ENCODE measurements at regions not wholly inside any gene's neighbourhood (a gene's known extent, or its start where the extent isn't known, plus 50 kb on each side); places are given as distances from the start of the nearest gene placed in this dataset.
"Not testable (repeated sequence)": the region's sequence is repeated elsewhere in the genome, so short reads cannot be mapped to it uniquely, and the experiment has no call there.

DNA sequence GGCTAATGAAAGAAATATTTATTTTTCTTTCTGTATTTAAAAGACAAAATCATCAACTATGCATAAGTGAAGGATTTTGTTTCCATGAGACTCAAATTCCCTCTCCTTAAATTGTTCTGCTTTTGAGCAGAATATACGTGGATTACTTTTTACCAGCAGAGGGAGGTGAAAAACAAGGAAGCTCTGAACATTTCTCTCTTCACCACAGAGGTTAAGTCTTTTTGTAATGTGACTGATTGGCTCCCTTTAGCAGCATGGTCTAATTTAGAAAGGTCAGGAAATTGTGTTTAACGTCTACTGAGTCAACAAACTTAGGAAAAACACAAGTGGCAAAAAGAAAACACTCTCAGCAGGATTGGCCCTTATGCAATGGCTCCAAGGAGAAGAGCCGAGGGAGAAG, 55.1 kb upstream of the F9 start:
- no peak for DNase-seq

DNA sequence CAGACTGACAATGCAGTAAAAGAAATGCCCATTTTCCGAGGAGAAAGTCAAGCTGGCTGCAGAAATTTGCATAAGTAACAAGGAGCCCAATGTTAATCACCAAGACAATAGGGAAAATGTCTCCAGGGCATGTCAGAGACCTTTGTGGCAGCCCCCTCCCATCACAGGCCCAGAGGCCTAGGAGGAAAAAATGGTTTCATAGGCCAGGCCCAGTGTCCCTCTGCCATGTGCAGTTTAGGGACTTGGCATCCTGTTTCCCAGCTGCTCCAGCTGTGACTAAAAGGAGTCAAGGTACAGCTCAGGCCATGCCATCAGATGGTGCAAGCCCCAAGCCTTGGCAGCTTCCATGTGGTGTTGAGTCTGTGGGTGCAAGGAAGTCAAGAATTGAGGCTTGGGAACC, 68.6 kb upstream of the F9 start:
- not testable (repeated sequence) for DNase-seq

DNA sequence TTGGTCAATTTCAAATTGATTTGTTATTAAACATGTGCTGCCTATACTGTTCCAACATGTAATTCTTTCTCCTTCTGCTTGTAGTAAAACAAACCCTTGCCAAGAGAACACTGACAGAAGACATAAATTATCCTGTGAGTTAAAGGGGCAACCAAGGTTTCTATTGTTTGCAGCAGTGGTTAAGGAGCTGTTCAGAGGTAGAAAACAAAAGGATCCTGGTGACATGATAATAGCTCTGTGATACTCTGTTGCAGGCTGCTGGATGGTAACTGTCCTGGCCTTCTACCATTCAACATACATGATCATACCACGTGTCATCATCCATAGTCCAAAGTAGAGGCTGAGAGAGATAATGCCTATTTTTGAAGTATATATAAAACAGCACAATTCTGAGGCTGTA, 75.8 kb upstream of the F9 start:
- DNase-seq = no peak

DNA sequence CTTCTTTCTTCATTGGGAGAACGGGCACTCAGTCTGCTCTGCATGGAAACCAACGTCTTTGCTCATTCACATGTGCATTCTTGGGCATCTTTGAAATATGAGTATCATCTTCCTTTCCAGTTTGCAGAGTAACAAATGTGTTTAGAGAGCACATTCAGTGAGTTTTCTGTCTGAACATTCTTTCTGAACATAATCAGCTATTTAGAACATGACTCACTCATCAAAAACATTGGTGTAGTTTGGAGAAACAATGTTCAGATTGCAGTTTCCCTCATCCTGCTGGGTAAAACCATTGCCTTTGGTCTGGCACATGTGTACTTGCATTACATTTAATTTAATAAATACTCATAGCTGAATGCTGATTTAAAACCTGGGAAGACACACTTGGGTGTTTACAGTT, 81.5 kb upstream of the F9 start:
- no peak for DNase-seq

DNA sequence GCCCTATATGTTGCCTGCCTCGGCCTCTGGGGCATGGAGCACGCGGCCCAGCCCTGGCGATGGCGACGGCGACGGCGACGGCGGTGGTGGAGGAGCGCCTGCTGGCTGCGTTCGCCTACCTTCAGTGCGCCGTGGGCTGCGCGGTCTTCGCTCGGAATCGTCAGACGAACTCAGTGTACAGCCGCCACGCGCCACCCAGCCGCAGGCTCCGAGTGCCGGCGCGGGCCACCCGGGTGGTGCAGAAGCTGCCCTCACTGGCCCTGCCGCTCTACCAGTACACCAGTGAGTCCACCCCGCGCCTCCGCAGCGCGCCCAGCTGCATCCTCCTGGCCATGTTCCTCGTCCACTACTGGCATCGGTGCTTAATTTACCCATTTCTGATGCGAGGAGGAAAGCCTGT, 83.7 kb upstream of the F9 start:
- no peak for DNase-seq

DNA sequence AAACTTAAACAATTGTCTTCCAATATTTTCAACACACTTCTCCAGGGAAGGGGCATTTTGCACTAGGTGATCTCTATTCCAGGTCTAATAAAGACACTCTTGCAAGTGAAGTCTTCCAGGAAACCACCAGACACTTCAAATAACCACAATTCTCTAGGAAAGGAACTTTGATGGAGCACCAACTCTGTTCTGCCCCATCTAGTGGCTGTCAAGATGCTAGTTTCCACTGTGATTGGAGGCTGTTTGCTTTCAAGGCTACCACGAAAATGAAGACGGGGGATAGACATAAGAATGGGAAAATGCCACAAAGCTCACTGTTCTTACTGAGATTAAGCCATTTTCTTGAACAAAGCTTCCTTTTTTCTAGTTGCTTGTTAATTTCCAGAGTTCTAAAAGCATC, 100.6 kb upstream of the F9 start:
- DNase-seq = no peak

DNA sequence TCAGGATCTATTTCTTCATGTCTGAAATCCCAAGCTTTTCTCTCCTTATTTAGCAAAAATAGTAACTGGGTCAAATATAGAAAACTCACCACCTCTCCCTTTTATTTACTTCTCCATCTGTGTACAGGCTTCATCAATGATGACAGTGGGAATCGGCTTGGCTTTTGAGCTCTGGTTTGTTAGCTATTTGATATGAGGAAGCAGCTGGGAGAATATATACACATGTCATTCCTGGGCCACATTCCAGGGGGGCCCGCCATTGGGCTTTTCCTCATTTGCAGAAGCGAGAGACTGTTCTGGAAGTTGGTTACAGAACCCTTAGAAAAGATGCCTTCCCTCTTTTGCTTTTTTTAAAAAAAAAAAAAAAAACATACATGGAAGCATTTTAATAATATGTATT, 107.4 kb upstream of the F9 start:
- DNase-seq = no peak

DNA sequence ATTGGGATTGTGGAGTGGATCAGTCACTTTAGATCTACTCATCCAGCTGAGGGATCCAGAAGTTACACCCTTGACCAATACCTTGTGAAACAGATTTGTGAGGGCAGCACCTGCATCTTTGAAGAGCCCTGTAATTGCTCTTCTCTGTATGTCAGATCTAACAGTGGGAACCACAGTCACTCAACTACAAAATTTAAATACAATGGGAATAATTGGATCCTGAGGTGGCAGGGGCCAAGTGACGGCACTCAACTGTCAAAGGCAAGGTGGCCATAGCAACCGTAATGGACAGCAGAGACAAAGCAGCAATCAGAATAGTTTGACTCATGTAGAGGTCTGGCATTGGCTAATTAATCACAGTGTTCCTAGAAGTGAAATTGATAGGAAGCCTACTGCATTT, 132.3 kb upstream of the F9 start:
- not testable (repeated sequence) for DNase-seq

DNA sequence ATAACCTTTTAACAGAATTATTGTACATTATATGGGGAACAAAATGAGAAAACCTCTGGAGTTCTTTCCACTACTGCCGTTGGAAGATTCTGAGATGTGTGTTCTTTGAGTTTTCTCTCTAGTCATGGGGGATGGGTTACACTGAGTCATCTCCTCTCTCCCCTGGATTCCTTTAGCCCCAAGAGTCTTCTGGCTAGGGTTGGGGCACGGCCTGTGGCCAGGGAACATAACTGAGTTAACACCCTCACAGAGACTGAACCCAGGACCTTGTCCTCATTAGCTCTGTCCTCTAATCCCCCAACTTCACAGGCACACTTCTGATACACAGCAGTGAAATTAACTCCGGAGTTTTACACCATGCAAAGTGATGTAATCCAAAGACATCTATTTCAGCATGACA, 142.3 kb upstream of the F9 start:
- no peak for DNase-seq

DNA sequence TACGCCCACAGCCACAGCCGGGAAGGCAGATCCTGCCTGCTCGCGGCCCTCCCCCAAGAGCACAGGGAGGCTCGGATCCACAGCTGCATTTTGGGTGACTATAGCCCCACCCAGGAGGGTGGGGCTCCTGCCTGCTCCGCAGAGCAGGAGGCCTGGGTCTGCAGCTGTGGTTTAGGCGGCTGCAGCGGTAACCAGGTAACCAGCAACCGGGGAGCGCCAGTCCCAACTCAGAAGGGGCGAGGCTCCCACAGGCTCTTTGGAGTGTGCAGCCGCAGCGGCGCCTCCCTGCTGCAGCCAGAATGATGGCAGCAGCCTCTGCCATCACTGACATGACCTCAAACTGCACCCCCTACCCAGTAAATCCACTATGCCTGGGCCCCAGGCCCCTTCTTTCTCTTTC, 148.0 kb upstream of the F9 start:
- no peak for DNase-seq

DNA sequence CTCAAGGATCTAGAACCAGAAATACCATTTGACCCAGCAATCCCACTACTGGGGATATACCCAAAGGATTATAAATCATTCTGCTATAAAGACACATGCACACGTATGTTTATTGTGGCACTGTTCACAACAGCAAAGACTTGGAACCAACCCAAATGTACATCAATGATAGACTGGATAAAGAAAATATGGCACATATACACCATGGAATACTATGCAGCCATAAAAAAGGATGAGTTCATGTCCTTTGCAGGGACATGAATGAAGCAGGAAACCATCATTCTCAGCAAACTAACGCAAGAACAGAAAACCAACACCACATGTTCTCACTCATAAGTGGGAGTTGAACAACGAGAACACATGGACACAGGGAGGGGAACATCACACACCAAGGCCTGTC, 154.0 kb upstream of the F9 start:
- not testable (repeated sequence) for DNase-seq

DNA sequence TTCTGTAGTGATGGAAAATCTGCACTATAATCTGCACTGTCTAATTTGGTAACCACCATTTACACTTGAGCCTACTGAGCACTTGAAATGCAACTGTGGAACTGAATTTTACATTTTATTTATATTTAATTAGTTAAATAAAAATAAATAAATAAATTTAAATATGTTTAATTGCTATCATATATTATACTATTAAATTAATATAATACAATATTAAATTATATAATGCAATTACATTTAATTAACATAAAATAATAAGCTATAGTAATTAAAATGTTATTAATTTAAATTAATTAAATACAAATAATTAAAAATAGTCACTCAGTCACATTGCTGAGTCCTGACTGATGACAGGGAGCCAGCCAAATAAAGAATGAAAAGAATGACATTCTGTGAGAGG, 170.2 kb upstream of the F9 start:
- no peak for DNase-seq

DNA sequence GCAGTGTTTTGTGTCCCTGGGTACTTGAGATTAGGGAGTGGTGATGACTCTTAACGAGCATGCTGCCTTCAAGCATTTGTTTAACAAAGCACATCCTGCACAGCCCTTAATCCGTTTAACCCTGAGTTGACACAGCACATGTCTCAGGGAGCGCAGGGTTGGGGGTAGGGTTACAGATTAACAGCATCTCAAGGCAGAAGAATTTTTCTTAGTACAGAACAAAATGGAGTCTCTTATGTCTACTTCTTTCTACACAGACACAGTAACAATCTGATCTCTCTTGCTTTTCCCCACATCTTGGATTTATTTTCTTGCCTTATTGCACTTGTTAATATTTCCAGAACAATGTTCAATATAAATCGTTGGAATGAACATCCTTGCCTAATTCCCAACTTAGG, 187.9 kb upstream of the F9 start:
- not testable (repeated sequence) for DNase-seq

DNA sequence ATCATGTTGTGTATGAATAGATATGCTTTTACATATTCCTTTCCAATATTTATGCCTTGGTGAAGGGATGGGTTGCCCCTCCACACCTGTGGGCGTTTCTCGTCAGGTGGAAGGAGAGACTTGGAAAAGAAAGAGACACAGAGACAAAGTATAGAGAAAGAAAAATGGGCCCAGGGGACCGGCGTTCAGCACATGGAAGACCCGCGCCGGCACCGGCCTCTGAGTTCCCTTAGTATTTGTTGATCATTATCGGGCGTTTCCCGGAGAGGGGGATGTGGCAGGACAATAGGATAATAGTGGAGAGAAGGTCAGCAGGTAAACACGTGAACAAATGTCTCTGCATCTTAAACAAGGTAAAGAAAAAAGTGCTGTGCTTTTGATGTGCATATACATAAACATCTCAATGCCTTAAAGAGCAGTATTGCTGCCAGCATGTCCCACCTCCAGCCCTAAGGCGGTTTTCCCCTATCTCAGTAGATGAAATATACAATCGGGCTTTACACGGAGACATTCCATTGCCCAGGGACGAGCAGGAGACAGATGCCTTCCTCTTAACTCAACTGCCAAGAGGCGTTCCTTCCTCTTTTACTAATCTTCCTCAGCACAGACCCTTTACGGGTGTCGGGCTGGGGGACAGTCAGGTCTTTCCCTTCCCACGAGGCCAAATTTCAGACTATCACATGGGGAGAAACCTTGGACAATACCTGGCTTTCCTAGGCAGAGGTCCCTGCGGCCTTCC, 188.5 kb upstream of the F9 start:
- not testable (repeated sequence) for DNase-seq

DNA sequence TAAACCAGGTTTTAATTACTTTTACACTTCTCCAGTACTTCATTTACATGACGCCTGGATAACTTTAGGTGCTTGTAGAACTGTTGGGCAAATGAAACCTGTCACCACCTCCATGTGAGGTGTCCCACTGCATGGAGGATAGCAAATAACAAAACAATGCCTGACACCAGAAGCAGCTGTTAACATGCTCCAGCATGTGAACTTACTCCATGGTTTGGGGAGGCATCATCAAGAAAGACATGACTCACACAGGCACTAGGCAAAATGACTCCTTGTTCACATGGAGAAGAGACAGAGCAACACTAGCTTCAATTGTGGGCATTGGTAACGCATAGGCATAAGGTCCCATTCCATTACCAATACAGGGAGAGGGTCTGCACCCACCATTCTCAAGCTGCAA, 198.1 kb upstream of the F9 start:
- DNase-seq = no peak

DNA sequence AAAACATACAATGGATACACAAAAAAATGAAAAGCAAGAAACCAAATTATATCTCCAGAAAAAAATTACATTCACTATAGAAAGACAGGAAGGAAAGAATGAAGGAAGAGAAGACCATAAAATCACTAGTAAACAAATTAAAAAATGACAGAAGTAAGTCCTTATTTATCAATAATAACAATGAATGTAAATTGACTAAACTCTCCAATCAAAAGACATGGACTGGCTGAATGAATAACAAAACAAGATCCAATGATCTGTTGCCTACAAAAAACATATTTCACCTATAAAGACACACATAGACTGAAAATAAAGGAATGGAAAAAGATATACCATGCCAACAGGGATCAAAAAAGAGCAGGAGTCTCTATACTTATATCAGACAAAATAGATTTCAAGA, 203.2 kb upstream of the F9 start:
- no peak for DNase-seq

DNA sequence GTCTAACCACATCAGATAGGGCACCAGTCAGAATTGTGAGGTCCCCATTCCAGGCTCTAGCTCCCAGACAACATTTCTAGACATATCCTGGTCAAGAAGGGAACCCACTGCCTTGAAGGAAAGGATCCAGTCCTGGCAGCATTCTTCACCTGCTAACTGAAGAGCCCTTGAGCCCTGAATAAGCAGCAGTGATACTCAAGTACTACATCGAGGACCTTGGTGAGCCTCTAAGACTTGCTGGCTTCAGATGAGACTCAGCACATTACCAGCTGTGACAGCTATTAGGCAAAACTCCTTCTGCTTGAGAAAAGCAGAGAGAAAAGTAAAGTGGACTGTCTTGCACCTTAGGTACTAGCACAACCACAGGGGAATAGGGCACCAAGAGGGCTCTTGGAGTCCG, 205.8 kb upstream of the F9 start:
- no peak for DNase-seq

DNA sequence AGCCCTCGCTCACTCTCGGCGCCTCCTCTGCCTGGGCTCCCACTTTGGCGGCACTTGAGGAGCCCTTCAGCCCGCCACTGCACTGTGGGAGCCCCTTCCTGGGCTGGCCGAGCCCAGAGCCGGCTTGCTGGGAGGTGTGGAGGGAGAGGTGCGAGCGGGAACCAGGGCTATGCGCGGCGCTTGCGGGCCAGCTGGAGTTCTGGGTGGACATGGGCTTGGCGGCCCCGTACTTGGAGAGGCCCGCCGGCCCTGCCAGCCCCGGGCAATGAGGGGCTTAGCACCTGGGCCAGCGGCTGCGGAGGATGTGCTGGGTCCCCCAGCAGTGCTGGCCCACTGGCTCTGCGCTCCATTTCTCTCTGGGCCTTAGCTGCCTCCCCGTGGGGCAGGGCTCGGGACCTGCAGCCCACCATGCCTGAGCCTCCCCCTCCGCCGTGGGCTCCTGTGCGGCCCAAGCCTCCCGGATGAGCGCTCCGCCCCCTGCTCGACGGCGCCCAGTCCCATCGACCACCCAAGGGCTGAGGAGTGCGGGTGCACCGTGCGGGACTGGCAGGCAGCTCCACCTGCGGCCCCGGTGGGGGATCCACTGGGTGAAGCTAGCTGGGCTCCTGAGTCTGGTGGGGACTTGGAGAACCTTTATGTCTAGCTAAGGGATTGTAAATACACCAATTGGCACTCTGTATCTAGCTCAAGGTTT, 209.7 kb upstream of the F9 start:
- DNase-seq = not testable (repeated sequence)

DNA sequence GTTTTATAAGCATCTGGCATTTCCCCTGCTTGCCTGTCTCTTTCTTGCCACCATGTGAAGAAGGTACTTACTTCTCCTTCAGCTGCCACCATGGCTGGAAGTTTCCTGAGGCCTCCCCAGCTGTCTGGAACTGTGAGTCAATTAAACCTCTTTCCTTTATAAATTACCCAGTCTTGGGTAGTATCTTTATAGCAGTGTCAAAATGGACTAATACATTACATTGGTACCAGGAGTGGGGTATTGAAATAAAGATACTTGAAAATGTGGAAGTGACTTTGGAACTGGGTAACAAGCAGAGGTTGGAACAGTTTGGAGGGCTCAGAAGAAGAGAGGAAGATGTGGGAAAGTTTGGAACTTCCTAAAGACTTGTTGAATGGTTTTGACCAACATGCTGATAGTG, 223.9 kb upstream of the F9 start:
- not testable (repeated sequence) for DNase-seq

DNA sequence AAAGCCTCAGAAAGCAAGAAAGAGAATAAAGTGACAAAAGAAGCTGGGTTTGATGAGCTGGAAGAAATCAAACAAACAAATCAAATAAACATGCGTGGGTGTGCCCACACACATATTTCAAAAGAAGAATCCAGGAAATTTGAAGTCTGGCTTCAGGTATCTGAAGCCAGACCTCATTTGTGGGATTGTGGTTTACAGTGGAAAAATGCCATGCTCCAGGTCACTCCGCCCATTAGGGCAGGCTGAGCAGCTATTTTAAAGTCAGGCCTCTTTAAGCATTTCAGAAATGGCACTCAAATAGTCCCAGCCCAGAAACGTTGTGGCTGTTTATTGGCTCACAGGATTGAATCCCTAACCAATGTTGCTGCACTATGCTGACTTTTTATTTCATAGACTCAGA, 226.1 kb upstream of the F9 start:
- no peak for DNase-seq

DNA sequence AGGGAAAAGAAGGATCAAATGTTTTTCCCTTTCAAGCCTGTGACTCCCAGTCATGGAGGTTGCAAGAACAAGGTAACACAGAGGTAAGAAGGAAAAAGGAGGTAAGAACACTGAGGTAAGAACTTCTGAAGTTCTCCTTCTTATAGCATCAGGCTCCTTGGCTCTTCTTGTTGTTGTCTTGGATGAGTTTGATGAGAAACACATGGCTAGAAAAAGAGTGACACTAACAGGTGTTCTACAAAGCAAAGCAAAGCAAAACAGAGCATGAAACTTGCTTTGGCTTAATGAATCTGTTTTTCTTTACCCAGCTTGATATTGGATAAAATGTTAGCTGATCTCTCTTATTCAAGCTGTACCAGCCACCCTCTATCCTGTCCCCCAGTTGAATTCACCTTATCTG, 231.2 kb upstream of the F9 start:
- DNase-seq = no peak

DNA sequence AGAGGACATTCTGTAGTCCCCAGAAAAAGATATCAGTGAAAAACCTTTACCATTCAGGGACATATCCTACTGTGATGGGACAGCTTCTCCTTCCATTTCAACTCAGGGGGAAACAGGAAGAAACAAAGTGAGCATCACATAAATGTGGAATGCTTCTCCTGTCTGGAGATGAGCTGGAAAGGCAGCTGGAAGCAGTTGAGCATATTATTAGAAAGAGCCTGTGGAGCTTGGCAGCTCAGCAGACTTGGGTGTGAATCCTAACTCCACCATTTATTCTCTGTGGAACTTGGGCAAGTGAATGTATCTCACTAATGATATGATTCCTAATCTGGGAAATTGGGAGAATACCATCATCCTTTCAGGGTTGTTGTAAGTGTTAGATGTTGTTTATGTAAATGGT, 232.1 kb upstream of the F9 start:
- no peak for DNase-seq

DNA sequence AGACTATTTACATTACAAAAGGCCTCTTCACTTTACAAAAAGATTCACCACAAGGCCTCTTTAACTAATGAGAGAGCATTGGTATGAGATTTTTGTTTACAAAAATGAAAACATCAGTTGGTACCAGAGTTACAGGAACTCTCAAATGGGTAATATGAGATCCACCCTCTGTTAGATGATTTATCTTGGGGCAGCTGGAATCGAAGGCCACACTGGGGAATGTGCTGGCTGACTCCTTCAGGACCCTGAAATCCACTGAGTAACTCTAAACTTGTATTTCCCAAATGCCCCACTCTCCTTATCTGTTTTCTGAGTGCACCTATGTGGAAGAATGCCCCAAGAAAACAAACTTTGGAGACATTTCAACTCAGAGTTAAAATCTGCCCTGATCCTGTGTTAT, 232.9 kb upstream of the F9 start:
- no peak for DNase-seq

DNA sequence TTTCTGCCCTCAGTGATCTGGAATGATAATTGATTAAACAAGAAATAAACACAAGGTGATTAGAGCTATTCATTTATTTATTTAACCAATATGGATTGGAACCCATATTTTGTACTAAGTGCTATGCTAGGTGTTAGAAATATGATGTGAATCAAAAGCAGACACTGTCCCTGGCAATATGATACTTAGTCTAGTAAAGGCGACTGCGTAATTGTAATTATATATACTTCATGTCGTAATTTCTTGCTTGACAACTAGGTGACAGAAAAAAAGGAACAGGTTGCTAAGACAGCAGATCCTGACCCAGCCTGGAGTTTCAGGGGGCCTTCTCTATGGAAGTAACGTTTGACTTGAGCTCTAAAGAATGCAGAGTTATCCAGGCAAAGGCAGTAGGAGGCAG, 236.5 kb upstream of the F9 start:
- no peak for DNase-seq

DNA sequence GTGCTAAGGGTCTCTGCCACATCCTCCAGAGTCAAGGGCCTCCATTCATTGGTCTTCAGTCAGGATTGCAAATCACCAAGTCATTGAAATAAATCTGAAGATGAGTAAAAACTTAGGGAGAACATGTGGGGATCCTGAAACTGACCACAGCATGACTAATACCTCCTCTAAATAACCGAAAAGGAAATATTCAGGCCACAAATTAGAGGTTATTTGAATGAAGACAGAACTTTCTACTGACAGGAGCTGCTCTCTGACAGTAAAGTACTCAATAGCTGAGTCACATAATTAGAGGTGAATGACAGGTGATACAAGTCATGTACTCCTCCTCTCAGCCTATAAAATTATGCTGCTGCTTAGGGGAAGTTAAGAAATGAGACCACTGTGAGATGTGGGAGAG, 240.2 kb upstream of the F9 start:
- DNase-seq = peak; percentile 20

Measured in MV-4-11 (cell line).